ENCODE measurements at regions not wholly inside any gene's neighbourhood (a gene's known extent, or its start where the extent isn't known, plus 50 kb on each side); places are given as distances from the start of the nearest gene placed in this dataset.

DNA sequence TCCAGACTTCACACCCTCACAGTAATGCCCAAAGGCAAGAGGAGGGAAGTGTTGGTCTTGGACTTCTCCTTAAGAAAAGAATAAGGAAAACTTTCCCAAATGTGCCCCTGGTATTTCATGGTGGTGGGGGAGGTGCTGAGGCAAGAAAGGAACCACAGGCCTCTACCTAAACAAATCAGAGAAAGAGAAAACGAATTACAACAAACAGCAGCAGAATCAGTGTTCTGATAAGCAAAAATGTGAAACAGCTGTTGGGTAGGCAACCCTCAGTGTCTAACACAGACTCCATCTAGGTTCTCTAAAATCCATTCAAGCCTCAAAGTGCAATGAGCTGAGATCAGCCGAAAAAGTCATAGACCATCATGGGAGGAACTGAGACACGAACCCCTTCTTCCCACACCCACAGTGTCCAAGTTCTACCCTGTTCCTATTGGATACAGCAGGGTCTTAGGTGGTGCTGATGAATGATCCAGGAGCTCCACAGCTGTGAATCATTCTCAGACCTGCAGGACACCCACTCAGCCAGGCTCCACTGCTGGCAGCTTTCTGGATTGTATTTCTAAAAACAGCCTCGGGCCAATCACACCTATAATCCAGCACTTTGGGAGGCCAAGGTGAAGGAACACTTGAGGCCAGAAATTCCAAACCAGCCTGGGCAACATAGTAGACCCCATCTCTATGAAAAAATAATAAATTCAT is 149.1 kb downstream of the PLPP3 start:
- TF ChIP-seq POLR2A (IDR thresholded peaks at IDR 0.05; ENCODE audit: low read length) (no peak), GATA1 (IDR thresholded peaks at IDR 0.05; ENCODE audit: low read depth, low read length) (no peak)
- no peak for DNase-seq

DNA sequence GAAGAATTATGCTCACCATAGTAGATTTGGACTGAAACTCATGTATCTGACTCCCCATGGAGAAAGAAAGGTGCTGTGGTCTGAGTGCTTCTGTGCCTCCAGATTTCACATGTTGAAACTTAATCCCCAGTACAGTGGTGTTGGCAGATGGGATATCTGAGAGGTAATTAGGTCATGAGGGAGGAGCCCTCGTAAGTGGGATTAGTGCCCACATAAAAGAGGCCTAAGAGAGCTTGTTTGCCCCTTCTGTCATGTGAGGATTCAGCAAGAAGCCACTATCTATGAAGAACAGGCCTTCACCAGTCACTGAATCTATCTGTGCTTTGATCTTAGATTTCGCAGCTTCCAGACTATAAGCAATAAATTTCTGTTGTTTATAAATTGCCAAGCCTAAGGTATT is 150.1 kb downstream of the PLPP3 start:
- TF ChIP-seq POLR2A (IDR thresholded peaks at IDR 0.05; ENCODE audit: low read length): no peak
- TF ChIP-seq GATA1 (IDR thresholded peaks at IDR 0.05; ENCODE audit: low read depth, low read length): no peak
- no peak for DNase-seq

DNA sequence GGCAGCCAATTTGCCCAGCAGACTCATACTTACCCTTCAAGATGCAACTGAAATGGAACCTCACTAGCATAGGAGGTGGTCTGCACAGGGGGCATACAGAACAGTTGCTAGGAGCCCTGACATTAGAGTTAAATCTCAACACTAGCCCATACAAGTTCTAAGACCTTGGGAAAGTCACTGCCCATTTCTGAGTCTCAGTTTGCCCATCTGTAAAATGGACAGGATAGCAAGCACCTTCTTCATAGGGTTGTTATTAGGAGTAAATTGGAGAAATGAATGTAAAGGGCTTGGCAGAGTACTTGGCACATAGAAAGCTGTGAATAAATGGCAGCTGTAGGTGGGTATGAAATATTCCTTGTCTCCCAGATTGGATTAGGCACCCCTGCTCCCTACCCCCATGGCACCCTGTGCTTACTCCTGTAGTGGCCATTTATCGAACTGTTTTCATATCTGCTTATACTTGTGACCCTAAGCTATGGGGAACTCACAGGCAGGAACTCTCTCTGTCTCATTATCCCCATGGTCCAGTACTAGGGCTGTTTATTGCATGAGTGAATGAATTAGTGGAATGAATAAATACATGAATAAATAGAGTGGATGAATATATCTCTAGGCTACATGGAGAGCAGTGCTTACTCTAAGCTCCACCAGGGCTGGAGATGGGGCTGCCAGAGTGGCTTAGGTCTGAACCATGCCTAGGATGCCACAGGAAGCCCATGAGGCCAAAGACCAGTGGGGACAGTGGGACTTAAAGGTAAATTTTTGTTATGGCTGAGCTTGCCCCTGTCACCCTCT is 152.6 kb downstream of the PLPP3 start:
- TF ChIP-seq POLR2A (IDR thresholded peaks at IDR 0.05; ENCODE audit: low read length) (no peak), GATA1 (IDR thresholded peaks at IDR 0.05; ENCODE audit: low read depth, low read length) (no peak)

DNA sequence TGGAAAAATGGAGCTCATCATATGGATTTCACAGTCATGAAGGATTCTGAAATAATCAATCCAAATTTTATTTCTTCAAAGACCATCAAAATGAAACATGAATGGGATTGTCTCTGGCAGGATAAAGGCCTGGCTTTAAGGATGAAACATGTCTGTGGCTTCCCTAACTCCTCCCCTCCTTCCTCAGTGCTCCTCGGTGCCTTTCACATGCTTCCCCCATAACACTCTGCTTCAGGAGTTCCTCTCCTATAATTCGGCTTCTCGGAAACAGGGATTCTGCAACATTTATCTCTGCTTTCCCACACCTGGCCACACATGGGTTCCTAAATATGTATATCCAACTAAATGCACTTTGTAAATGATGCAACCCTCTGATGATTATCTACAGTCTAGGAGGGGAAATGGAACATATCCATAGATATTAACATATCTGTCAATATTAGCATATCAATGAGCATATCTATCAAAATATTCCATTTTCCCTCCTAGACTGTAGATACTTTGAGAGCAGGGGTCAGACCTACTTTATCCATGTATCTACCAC is 153.8 kb downstream of the PLPP3 start:
- TF ChIP-seq POLR2A (IDR thresholded peaks at IDR 0.05; ENCODE audit: low read length) (no peak), GATA1 (IDR thresholded peaks at IDR 0.05; ENCODE audit: low read depth, low read length) (no peak)
- DNase-seq: no peak

More for the DNA sequence above, 152.6 kb downstream of the PLPP3 start:
- no peak for DNase-seq

DNA sequence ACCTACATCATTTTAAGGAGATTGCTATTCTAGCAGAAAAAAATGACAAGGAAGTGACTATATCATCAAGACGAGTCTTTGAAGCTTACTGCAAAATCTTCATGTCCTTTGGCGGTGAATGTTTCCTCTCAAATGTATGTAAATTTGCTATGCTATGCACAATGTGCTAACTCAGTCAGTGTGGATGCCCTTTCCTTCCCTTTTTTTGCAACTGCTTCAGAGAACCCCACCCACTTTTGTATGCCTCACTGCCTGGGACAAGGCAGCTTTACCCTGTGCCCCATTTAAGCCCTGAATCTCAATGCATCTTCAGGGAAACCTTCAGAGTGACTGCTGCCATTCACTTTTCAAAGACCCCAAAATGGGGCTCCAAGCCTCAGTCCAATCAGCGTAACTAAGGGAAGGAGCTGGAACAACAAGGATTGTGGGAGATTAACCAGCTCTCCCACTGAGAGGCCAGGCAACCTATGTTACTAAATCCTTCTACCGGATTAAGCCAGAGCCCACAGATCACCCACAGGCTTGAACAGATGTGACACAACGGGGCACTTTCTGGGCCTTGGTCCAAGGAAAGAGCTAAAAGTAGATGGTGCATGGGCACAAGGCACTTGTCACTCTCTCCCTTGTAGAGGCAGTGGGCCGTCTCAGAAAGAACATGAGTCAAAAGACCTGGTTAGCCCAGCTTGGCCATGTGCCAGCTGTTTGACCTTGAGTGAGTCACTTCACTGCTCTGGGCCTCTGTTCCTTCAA is 154.4 kb downstream of the PLPP3 start:
- DNase-seq: peak in 1 of 2 experiments; percentile 15
- TF ChIP-seq GATA1 (IDR thresholded peaks at IDR 0.05; ENCODE audit: low read depth, low read length) (no peak), POLR2A (IDR thresholded peaks at IDR 0.05; ENCODE audit: low read length) (no peak)

DNA sequence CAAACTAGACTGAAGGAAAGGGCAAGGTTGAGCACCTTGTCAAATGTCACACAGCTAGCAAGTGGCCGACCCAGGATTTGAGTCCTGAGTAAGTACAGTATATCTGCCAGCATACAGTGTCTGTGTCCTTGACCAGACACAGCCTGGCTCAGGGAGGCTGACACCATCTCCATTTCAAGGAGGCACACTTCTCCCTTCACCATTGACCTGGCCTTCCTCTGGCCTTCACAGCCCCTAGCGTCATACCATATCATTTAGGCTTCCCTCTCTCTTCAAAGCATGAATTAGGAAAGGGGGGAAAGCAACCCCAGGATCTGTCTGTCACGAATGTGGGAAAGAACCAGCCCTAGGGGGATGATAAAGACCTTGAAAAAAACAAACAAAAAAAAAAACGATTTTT is 155.6 kb downstream of the PLPP3 start:
- no peak for TF ChIP-seq POLR2A (IDR thresholded peaks at IDR 0.05; ENCODE audit: low read length)
- no peak for TF ChIP-seq GATA1 (IDR thresholded peaks at IDR 0.05; ENCODE audit: low read depth, low read length)
- no peak for DNase-seq

DNA sequence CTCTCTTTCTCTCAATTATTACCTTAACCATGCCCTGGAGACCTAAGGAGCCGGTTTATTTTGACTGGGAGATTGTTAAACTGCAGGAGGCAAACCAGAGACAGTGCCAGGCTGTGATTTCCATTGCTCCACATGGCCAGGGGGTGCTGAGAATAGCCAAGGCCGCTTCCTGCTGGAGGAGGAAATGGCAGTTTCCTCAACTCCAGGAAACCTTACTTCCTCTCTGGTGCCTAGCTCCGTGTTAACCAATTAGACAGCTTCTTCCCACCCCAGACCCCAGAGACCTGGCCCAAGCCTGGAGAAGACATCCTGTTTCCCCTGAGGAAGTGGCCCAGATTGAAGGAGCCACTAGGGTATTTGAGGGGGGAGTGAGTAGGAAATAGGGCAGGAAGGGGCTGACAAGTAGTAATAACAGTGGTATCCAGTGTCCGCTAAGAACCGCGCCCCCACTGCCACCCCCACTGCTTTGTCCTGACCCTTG is 161.2 kb downstream of the PLPP3 start:
- no peak for TF ChIP-seq GATA1 (IDR thresholded peaks at IDR 0.05; ENCODE audit: low read depth, low read length)
- no peak for DNase-seq

DNA sequence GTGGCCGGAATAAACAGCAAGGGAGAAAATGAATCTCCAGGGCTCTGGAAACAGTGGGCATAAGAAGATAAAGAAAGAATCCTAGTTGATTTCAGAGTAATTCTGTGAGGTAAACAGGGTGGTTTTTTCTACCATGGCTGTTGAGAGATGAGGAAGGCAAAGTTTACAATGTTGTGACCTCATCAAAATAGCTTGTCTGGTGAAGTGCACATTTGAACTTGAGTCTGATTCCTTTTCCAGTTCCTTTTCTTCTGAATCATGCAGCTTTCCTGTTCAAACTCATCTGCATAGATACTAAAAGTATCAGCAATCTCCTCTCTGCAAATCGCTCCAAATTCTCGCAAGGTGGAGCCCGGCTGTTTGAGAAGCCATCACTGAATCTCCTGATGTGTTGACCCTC is 161.7 kb downstream of the PLPP3 start:
- no peak for DNase-seq
- TF ChIP-seq POLR2A (IDR thresholded peaks at IDR 0.05; ENCODE audit: low read length) (no peak), GATA1 (IDR thresholded peaks at IDR 0.05; ENCODE audit: low read depth, low read length) (no peak)

DNA sequence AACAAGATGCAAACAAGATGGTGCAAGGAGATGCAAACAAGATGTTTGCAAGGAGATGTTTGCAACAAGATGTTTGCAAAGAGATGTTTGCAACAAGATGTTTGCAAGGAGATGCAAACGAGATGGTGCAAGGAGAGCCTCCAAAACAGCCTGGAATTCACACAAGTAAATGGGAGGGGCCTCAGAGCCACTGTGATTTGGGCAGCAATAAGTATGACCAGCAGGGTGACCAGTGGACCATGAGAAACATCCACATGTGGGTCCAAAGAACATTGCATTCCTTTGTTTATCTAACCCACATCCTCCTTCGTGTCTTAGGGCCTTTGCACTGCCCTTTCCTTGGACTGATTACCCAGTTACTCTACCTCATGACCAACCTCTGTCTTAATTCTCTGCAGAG is 162.9 kb downstream of the PLPP3 start:
- no peak for DNase-seq
- TF ChIP-seq GATA1 (IDR thresholded peaks at IDR 0.05; ENCODE audit: low read depth, low read length) (no peak), POLR2A (IDR thresholded peaks at IDR 0.05; ENCODE audit: low read length) (no peak)

DNA sequence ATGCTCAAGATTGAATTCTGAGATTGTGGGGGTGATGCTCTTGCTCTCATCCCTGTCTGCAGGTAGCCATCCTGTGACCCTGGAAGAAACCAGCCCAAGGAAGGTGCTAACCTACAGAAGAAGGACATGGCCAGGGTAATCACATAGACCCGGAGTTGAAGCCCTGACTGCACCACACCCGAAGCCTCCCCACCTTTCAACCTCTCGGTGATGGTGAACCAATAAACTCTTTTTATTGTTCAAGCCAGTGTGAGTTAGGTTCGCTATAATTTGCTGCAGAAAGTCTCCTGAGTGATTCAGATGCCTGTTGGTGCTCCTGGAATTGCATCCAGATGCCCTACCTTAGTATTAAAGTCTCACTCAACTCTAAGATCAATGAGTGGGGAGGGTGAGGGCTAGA is 163.6 kb downstream of the PLPP3 start:
- no peak for DNase-seq
- TF ChIP-seq GATA1 (IDR thresholded peaks at IDR 0.05; ENCODE audit: low read depth, low read length): no peak
- no peak for TF ChIP-seq POLR2A (IDR thresholded peaks at IDR 0.05; ENCODE audit: low read length)

DNA sequence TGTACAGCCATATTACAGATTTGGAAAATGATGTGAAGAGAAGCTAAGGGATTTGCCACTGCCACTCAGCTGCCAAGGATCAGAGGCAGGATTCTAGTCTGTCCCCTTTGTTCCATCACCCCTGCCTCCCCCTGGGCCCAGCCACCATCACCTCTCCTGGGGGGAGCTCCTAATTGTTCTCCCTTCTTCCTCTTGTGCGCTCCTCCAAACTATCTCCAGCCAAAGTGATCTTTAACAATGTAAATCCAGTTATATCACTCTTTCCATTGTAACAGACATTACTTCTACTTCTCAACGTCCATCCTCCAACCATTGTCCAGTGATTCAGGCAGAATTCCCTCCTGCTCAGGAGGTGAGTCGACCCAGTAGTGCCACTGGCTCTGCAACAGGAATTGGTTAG is 164.1 kb downstream of the PLPP3 start:
- DNase-seq: no peak
- TF ChIP-seq GATA1 (IDR thresholded peaks at IDR 0.05; ENCODE audit: low read depth, low read length) (no peak), POLR2A (IDR thresholded peaks at IDR 0.05; ENCODE audit: low read length) (no peak)

DNA sequence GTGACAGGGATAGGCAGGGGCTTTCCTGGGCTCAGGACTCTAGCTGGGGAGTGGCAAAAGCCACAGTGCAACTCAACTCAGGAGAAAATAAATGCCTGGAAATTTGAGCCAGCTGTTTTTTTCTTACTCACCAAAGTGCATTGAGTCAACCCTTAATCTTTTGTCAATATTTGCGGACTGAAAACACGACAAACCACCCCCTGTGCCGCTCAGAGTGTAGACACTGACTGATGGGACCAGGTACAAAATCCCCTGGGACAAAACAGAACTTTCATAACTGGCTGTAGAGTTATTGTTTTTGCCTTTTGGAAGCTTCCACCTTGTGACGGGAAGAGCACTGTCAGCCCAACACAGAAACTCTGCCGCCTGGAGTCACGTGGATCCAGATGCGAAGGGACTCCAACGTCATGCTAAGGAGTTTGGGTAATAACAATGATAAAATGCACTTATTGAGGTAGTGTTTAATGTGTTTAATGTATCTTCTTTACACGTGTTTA is 164.6 kb downstream of the PLPP3 start:
- TF ChIP-seq POLR2A (IDR thresholded peaks at IDR 0.05; ENCODE audit: low read length) (no peak), GATA1 (IDR thresholded peaks at IDR 0.05; ENCODE audit: low read depth, low read length) (no peak)
- DNase-seq: no peak

DNA sequence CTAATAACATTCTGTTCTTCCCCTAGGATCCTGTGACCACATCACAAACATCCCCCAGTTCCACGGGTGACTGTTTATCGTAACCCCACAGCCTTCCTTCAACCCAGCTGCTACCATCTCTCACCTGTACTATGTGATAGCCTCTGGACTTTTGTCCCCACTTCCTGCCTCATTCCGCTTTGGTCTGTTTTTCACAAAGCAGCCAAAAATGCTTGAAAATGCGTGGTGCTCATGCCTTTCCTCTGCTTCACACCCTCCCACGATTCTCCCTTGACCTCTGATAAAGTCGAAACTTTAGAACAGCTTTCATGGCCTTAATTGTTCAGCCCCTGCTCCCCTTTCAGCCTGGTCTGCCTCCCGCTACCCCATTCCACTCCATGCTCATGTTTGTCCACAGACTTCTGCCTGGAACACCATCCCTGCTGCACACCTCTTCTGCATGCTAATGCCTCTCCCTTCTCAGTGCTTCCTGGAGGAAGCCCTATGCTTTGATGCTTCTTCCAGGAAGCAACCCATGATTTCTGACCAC is 165.6 kb downstream of the PLPP3 start:
- no peak for TF ChIP-seq GATA1 (IDR thresholded peaks at IDR 0.05; ENCODE audit: low read depth, low read length)
- no peak for TF ChIP-seq POLR2A (IDR thresholded peaks at IDR 0.05; ENCODE audit: low read length)
- DNase-seq: no peak

All from erythroblast (primary cell).